BJ (cell line): ENCODE measurements at regions not wholly inside any gene's neighbourhood (a gene's known extent, or its start where the extent isn't known, plus 50 kb on each side); places are given as distances from the start of the nearest gene placed in this dataset.

ENCODE experiments used
- CTCF ChIA-PET: fragments of 350-600 bp; formaldehyde crosslinking; extraction: SDS; loops from one replicate; lab custom pipeline; 2021; ENCODE audit warnings: antibody characterized with exemption, inconsistent platforms; lab: Yijun Ruan, JAX
- POLR2A ChIA-PET: fragments of 300-600 bp; sonication (Branson Sonifier 250); formaldehyde crosslinking; extraction: SDS; loops from one replicate; lab custom pipeline; 2021; ENCODE audit warnings: antibody characterized with exemption; lab: Charles Lee
- DNase-seq: peaks from one replicate; pipeline ENCODE4 v3.0.0-alpha.2; 2011; ENCODE audit warnings: low read depth
- H3K27me3 ChIP-seq: 2 replicates; pipeline ENCODE4 v1.6.0; 2011; ENCODE audit warnings: low read length; ENCODE audit not compliant: control insufficient read depth, insufficient read depth
- H3K36me3 ChIP-seq: 2 replicates; pipeline ENCODE4 v1.5.1; 2011; ENCODE audit warnings: low read length; ENCODE audit not compliant: control insufficient read depth, insufficient read depth
- H3K4me3 ChIP-seq: 2 replicates; pipeline ENCODE4 v1.5.1; 2011; ENCODE audit warnings: low read depth, mild to moderate bottlenecking, control low read depth, low read length
- CTCF ChIP-seq: IDR thresholded peaks from 2 replicates; pipeline ENCODE4 v1.5.1; 2011; ENCODE audit warnings: low read depth, mild to moderate bottlenecking, control low read depth, inconsistent platforms, low read length, moderate library complexity; ENCODE audit not compliant: insufficient read depth

- no peak for TF ChIP-seq CTCF
- DNase-seq: no peak
- H3K36me3 ChIP-seq: no peaks in the 10 kb centered on the region
- H3K4me3 ChIP-seq: no peak overlapping the region
- no peaks in the 10 kb centered on the region for H3K27me3 ChIP-seq
- ChIA-PET POLR2A (no interaction called here), CTCF (no interaction called here)
These were observed 326.3 kb downstream of the TBX15 start for GRCh38 chr1:118661769-118662320.

DNA sequence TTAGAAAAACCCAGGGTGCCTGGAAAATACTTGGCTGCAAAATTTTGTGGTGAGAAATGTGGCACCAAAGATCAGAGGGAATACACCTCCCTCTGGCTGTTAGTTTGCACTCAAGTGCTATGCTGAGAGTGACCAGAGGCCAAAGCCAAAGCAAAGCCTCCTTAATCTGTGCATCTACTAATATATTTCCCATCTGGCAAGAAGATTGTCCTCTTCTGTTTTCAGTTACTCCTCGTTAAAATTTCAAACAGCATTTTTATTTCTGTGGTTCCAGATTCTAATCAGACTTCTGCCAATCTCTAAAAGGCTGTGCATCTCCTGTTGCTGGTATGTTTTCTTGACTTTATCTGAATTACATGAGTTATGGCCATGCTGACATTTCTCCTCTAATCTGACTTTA lies 327.4 kb downstream of the TBX15 start:
- Histone ChIP-seq H3K27me3 (no peaks in the 10 kb centered on the region), H3K4me3 (no peak overlapping the region), H3K36me3 (no peaks in the 10 kb centered on the region)
- POLR2A ChIA-PET: no interaction called here
- CTCF ChIA-PET: no interaction called here
- no peak for DNase-seq
- TF ChIP-seq CTCF: no peak

GRCh38 chr1:118659646-118660045 lies 328.5 kb downstream of the TBX15 start:
- DNase-seq: no peak
- no peak for TF ChIP-seq CTCF
- Histone ChIP-seq H3K27me3 (no peaks in the 10 kb centered on the region), H3K4me3 (no peak overlapping the region), H3K36me3 (no peaks in the 10 kb centered on the region)
- ChIA-PET POLR2A (no interaction called here), CTCF (no interaction called here)

DNA sequence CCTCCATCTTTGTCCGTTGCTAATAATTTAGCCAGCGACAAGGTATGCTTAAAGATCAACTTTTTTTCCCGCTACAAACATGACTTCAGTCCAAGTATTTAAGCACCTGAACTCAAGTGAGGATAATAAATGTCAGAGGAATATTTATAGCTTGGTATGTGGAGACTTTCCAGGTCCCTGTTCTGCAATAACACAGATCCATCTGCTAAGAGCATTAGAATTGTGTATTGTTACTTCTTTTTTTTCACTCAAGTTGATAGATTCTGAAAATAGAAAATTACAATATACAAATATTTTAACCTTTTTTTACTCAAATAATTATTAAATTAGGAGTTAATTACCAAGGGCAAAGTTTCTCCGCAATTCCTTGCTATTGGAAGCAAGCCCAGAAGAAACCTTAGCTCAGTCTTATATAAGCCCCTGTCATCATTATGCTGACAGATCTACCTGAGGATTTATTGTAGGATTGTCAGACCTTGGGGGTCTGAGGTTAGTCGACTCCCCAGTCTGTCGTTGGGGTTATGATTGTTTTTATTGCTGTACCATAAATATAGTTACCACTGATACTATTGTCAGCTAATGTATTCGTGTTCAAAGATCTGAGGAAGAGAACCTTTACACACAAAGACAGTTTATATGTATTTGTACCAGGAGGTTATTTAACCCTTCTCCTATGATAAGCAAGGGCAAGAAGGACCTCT lies 337.9 kb downstream of the TBX15 start:
- ChIA-PET POLR2A (no interaction called here), CTCF (no interaction called here)
- no peaks in the 10 kb centered on the region for H3K36me3 ChIP-seq
- no peaks in the 10 kb centered on the region for H3K27me3 ChIP-seq
- DNase-seq: no peak
- TF ChIP-seq CTCF: no peak
- no peak overlapping the region for H3K4me3 ChIP-seq

- Histone ChIP-seq H3K4me3 (no peak overlapping the region), H3K27me3 (no peaks in the 10 kb centered on the region), H3K36me3 (no peaks in the 10 kb centered on the region)
- ChIA-PET POLR2A (no interaction called here), CTCF (no interaction called here)
- TF ChIP-seq CTCF: no peak
- no peak for DNase-seq
These were observed 338.6 kb downstream of the TBX15 start for GRCh38 chr1:118649369-118650106.
